CD4-positive, alpha-beta T cell (primary cell): ENCODE measurements at regions not wholly inside any gene's neighbourhood (a gene's known extent, or its start where the extent isn't known, plus 50 kb on each side); places are given as distances from the start of the nearest gene placed in this dataset.
A peak's percentile ranks its signal among the peaks of the same experiment; 100 is the strongest.

ENCODE experiments used
- ATAC-seq: fragments of 200-7000 bp; cut with Tn5 transposase; one replicate; pipeline ENCODE4 v1.10.0; 2022; ENCODE audit warnings: mild to moderate bottlenecking; ENCODE audit not compliant: poor library complexity
- CTCF ChIA-PET: fragments of 350-600 bp; sonication (Branson Sonifier 250); formaldehyde crosslinking; loops from one replicate; lab custom pipeline; 2021; ENCODE audit warnings: antibody characterized with exemption, inconsistent platforms; lab: Charles Lee
- POLR2A ChIA-PET: fragments of 350-600 bp; sonication (Branson Sonifier 250); formaldehyde crosslinking; loops from one replicate; lab custom pipeline; 2021; ENCODE audit warnings: antibody characterized with exemption, inconsistent platforms; lab: Charles Lee
- DNase-seq, 14 experiments: peaks; one replicate each; pipeline ENCODE4 v3.0.0-alpha.2; 2013 to 2020; ENCODE audit warnings: mixed read lengths in 2 of 14
- H3K27ac ChIP-seq, 2 donors: one replicate each; pipeline versions ENCODE4 v1.5.1 to v1.7.0; 2013; ENCODE audit warnings: low read length in 2 of 2, low read depth in 1 of 2, mild to moderate bottlenecking in 1 of 2
- H3K27me3 ChIP-seq, 2 experiments: 1 replicate in 1 of 2; 2 replicates in 1 of 2; pipeline versions ENCODE4 v1.6.1 to v1.7.0; 2013; ENCODE audit warnings: low read length in 2 of 2, control low read depth in 1 of 2, mild to moderate bottlenecking in 1 of 2, moderate library complexity in 1 of 2; ENCODE audit not compliant: insufficient read depth in 2 of 2, control insufficient read depth in 1 of 2
- H3K36me3 ChIP-seq: one replicate; pipeline ENCODE4 v1.6.1; 2013; ENCODE audit warnings: low read length, control low read depth; ENCODE audit not compliant: insufficient read depth
- H3K4me1 ChIP-seq: one replicate; pipeline ENCODE4 v1.6.1; 2013; ENCODE audit warnings: low read length, control low read depth; ENCODE audit not compliant: insufficient read depth
- H3K4me3 ChIP-seq: one replicate; pipeline ENCODE4 v1.5.1; 2013; ENCODE audit warnings: mild to moderate bottlenecking, low read length, moderate library complexity
- H3K9me3 ChIP-seq, 2 experiments: 1 replicate in 1 of 2; 2 replicates in 1 of 2; pipeline versions ENCODE4 v1.6.1 to v1.7.0; 2013; ENCODE audit warnings: low read length in 2 of 2, mild to moderate bottlenecking in 2 of 2, control low read depth in 1 of 2, moderate library complexity in 1 of 2; ENCODE audit not compliant: control insufficient read depth in 1 of 2, insufficient read depth in 1 of 2
- H3K27ac Mint-ChIP-seq: one replicate; pipeline ENCODE4 v1.8.0; 2020; ENCODE audit warnings: mixed read lengths
- H3K27me3 Mint-ChIP-seq: one replicate; pipeline ENCODE4 v1.8.0; 2021; ENCODE audit warnings: mixed read lengths
- H3K36me3 Mint-ChIP-seq: one replicate; pipeline ENCODE4 v1.8.0; 2021; ENCODE audit warnings: low read depth, mixed read lengths
- H3K4me1 Mint-ChIP-seq: one replicate; pipeline ENCODE4 v1.8.0; 2021; ENCODE audit warnings: low read depth, mixed read lengths
- H3K4me3 Mint-ChIP-seq: one replicate; pipeline ENCODE4 v1.8.0; 2020; ENCODE audit warnings: mild to moderate bottlenecking, mixed read lengths
- H3K9me3 Mint-ChIP-seq: one replicate; pipeline ENCODE4 v1.8.0; 2020; ENCODE audit warnings: mixed read lengths
- intact Hi-C, 2 experiments: fragments of 100-400 bp; cut with DNase I in 1 of 2; cut with micrococcal nuclease in 1 of 2; formaldehyde crosslinking; loops; one replicate each; pipeline versions ENCODE4 v1.15.1 to v1.9.0; 2023 to 2025; cut with DNase I, micrococcal nuclease
- TF ChIP-seq, protein P1 (sequence below): fragments of 200-600 bp; IDR thresholded peaks from one replicate; pipeline ENCODE4 v1.8.0; 2022; ENCODE audit warnings: antibody characterized with exemption, mild to moderate bottlenecking

DNA sequence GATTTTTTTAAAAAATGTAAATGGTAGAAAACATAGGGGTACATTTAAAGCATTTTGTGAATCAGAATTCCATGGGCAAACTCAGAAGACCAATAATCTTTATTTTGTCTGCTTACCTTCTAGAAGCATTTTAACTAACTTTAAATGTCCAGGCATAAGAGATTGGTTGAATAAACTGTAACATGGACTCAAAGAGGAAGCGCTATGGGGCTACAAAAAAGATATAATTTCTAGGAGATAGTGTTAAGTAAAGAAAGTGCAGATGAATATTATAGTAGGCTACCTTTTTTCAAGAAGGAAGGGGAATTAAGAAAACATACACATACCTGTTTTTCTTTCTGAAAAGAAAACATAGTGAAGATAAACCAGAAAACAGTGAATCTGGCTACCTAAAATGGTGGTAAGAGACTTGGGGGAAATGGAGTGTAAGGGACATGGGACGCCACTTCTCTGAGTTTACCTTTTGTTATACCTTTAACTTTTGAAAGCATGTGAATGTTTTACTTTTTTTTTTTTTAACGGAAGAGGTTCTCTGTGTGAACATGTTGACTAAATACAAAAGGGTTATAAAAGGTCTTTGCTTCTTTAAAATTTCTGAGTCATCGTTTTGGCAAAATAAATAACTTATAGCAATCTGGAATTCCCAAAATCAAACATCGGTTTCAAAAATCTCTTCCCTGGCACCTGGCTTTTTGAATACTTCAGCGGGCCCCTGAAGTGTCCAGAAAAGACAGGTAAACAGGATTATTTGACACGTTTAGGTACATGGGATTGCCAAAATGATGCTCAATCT is 133.4 kb downstream of the OR2B2 start:
- no peaks in the 10 kb centered on the region for H3K9me3 ChIP-seq
- Mint-ChIP-seq H3K9me3 (no peaks in the 10 kb centered on the region), H3K4me1 (no peaks in the 10 kb centered on the region), H3K36me3 (no peaks in the 10 kb centered on the region), H3K27me3 (peaks cover 29% of the 10 kb centered on the region), H3K4me3 (no peak overlapping the region), H3K27ac (no peak overlapping the region)
- ChIA-PET POLR2A (no interaction called here), CTCF (interaction anchor here (0.8 kb wide), 1 partner anchor 117 kb away, joined by 3 read pairs; no protein-coding TSS in a partner anchor)
- no peaks in the 10 kb centered on the region for H3K36me3 ChIP-seq
- no peaks in the 10 kb centered on the region for H3K4me1 ChIP-seq
- DNase-seq: no peak
- intact Hi-C loops: no loop called here
- TF ChIP-seq, protein P1, sequence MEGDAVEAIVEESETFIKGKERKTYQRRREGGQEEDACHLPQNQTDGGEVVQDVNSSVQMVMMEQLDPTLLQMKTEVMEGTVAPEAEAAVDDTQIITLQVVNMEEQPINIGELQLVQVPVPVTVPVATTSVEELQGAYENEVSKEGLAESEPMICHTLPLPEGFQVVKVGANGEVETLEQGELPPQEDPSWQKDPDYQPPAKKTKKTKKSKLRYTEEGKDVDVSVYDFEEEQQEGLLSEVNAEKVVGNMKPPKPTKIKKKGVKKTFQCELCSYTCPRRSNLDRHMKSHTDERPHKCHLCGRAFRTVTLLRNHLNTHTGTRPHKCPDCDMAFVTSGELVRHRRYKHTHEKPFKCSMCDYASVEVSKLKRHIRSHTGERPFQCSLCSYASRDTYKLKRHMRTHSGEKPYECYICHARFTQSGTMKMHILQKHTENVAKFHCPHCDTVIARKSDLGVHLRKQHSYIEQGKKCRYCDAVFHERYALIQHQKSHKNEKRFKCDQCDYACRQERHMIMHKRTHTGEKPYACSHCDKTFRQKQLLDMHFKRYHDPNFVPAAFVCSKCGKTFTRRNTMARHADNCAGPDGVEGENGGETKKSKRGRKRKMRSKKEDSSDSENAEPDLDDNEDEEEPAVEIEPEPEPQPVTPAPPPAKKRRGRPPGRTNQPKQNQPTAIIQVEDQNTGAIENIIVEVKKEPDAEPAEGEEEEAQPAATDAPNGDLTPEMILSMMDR: no peak
- H3K27ac ChIP-seq: no peak overlapping the region
- H3K4me3 ChIP-seq: no peak overlapping the region
- H3K27me3 ChIP-seq: peaks cover 0 to 12% of the 10 kb centered on the region in 2 experiments
- no peak for ATAC-seq

DNA sequence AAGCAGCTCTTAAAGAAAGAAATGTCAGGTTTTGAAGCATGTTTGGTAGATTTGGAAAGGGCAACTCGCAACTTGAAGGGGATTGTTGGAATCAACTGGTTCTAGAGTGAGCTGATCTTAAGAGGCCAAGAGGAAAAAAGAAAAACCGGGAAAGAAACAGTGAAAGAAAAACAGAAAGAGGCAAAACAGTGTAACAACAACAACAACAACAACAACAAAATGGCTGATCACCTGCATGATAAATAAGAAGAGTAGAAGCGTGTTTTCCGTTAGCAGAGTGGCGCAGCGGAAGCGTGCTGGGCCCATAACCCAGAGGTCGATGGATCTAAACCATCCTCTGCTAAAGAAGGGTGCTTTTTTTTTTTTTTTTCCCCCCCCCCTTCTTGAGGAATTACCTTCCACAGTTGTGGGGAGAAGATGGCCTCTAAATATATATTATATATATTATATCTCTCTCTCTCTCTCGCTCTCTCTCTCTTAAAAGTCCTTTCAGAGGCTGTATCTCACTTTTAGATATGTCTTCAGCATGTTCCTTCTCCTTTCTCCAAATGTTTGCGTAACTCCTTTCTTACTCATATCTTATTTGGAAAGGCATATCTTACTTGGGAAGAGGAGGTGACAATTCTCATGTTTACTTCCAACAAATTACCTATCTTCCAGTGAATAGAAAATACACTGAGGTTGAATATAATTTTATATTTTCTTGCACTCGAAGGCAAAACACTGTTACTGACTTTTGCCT is 134.4 kb downstream of the OR2B2 start:
- Mint-ChIP-seq H3K27ac (no peak overlapping the region), H3K4me3 (peak overlapping the region; percentile 44)

DNA sequence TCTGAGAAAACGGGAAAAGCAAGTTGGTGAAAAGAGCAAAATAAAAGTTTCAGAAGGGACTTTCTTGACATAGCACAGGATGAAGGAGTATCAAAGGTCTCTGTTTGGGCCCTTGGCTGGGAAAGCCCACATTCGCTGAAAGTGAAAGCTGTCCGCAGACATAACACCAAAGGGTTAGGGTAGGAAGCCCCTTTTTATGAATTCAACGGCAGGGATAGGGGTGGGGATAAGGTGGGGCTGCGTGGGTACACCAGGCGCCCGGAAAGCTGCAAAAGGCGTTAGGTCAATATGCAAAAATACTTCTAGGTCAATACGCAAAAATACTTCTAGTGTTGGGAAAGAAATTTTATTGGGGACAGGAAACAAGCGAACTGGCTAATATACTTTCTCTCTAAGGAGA is 135.1 kb downstream of the OR2B2 start:
- Mint-ChIP-seq H3K9me3 (no peaks in the 10 kb centered on the region), H3K27me3 (peaks cover 29% of the 10 kb centered on the region), H3K4me1 (peaks cover 6% of the 10 kb centered on the region), H3K36me3 (no peaks in the 10 kb centered on the region), H3K27ac (no peak overlapping the region), H3K4me3 (no peak overlapping the region)
- ATAC-seq: no peak
- intact Hi-C loops: no loop called here
- peaks cover 0 to 12% of the 10 kb centered on the region in 2 experiments for H3K27me3 ChIP-seq
- TF ChIP-seq, protein P1: no peak
- POLR2A ChIA-PET: no interaction called here
- no peaks in the 10 kb centered on the region for H3K36me3 ChIP-seq
- CTCF ChIA-PET: interaction anchor here (1.2 kb wide), 1 partner anchor 18 kb away, joined by 5 read pairs; no protein-coding TSS in a partner anchor
- H3K9me3 ChIP-seq: no peaks in the 10 kb centered on the region
- H3K4me1 ChIP-seq: peaks cover 8% of the 10 kb centered on the region
- no peak overlapping the region for H3K4me3 ChIP-seq
- no peak overlapping the region for H3K27ac ChIP-seq
- no peak for DNase-seq

More for the DNA sequence above, 134.4 kb downstream of the OR2B2 start:
- H3K27me3 ChIP-seq: peaks cover 0 to 12% of the 10 kb centered on the region in 2 experiments
- ATAC-seq (no peak), DNase-seq (no peak)
- H3K4me1 ChIP-seq: peaks cover 1% of the 10 kb centered on the region
- no peaks in the 10 kb centered on the region for H3K9me3 ChIP-seq
- no peak overlapping the region for H3K4me3 ChIP-seq
- TF ChIP-seq, protein P1: no peak
- Mint-ChIP-seq H3K36me3 (no peaks in the 10 kb centered on the region), H3K4me1 (no peaks in the 10 kb centered on the region), H3K9me3 (no peaks in the 10 kb centered on the region), H3K27me3 (peaks cover 25% of the 10 kb centered on the region)
- no peaks in the 10 kb centered on the region for H3K36me3 ChIP-seq
- intact Hi-C loops: no loop called here
- ChIA-PET CTCF (no interaction called here), POLR2A (no interaction called here)
- H3K27ac ChIP-seq: no peak overlapping the region
